ENCODE measurements at regions not wholly inside any gene's neighbourhood (a gene's known extent, or its start where the extent isn't known, plus 50 kb on each side); places are given as distances from the start of the nearest gene placed in this dataset.

GRCh38 chr9:86685556-86685955 lies 261.8 kb downstream of the GAS1 start:
- 75 to 86% methylated on average over 3 of the region's 3 CpGs for WGBS, 2 donors
- TF ChIP-seq POLR2AphosphoS5 (IDR thresholded peaks at IDR 0.05): no peak
- ATAC-seq (ENCODE audit: low FRiP score in 2 of 2): no peak

GRCh38 chr9:86684148-86684547 lies 263.2 kb downstream of the GAS1 start:
- Histone ChIP-seq H3K4me1 (no peaks in the 10 kb centered on the region), H3K4me3 (no peak overlapping the region), H3K27ac (no peak overlapping the region), H3K9me3 (no peaks in the 10 kb centered on the region), H3K36me3 (no peaks in the 10 kb centered on the region), H3K27me3 (no peaks in the 10 kb centered on the region)
- DNase-seq (no peak), ATAC-seq (ENCODE audit: low FRiP score in 2 of 2) (no peak)
- WGBS, 2 donors: 13 to 18% methylated on average over 1 of the region's 1 CpG
- no peak for TF ChIP-seq POLR2A (IDR thresholded peaks at IDR 0.05)
- TF ChIP-seq POLR2AphosphoS5 (IDR thresholded peaks at IDR 0.05): no peak
- no peak for TF ChIP-seq EP300 (IDR thresholded peaks at IDR 0.05)

More at GRCh38 chr9:86685556-86685955, 261.8 kb downstream of the GAS1 start:
- Histone ChIP-seq H3K4me1 (no peaks in the 10 kb centered on the region), H3K4me3 (no peak overlapping the region), H3K27ac (no peak overlapping the region), H3K9me3 (no peaks in the 10 kb centered on the region), H3K27me3 (no peaks in the 10 kb centered on the region), H3K36me3 (no peaks in the 10 kb centered on the region)
- no peak for DNase-seq

- Histone ChIP-seq H3K4me3 (no peak overlapping the region), H3K27me3 (no peaks in the 10 kb centered on the region), H3K36me3 (no peaks in the 10 kb centered on the region), H3K9me3 (no peaks in the 10 kb centered on the region), H3K4me1 (no peaks in the 10 kb centered on the region), H3K27ac (no peak overlapping the region)
- ATAC-seq (ENCODE audit: low FRiP score in 2 of 2) (no peak), DNase-seq (no peak)
- 70 to 75% methylated on average over 8 of the region's 8 CpGs for WGBS, 2 donors
- no peak for TF ChIP-seq POLR2A (IDR thresholded peaks at IDR 0.05)
- TF ChIP-seq CTCF (IDR thresholded peaks at IDR 0.05): no peak
- TF ChIP-seq POLR2AphosphoS5 (IDR thresholded peaks at IDR 0.05): no peak
- no peak for TF ChIP-seq EP300 (IDR thresholded peaks at IDR 0.05)
Observed at GRCh38 chr9:86682240-86682639, 265.1 kb downstream of the GAS1 start.

GRCh38 chr9:86679909-86680308 lies 267.4 kb downstream of the GAS1 start:
- H3K4me1 ChIP-seq: no peaks in the 10 kb centered on the region
- DNase-seq (no peak), ATAC-seq (ENCODE audit: low FRiP score in 2 of 2) (no peak)
- no peak overlapping the region for H3K4me3 ChIP-seq
- TF ChIP-seq POLR2AphosphoS5 (IDR thresholded peaks at IDR 0.05): no peak
- TF ChIP-seq EP300 (IDR thresholded peaks at IDR 0.05): no peak
- no peak for TF ChIP-seq POLR2A (IDR thresholded peaks at IDR 0.05)
- TF ChIP-seq CTCF (IDR thresholded peaks at IDR 0.05): no peak
- no peaks in the 10 kb centered on the region for H3K36me3 ChIP-seq
- no peaks in the 10 kb centered on the region for H3K27me3 ChIP-seq
- no peak overlapping the region for H3K27ac ChIP-seq
- no peaks in the 10 kb centered on the region for H3K9me3 ChIP-seq
- 81 to 85% methylated on average over 2 of the region's 2 CpGs for WGBS, 2 donors

- no peak for ATAC-seq (ENCODE audit: low FRiP score in 2 of 2)
- Histone ChIP-seq H3K27ac (no peak overlapping the region), H3K9me3 (no peaks in the 10 kb centered on the region), H3K27me3 (no peaks in the 10 kb centered on the region), H3K4me3 (no peak overlapping the region), H3K36me3 (no peaks in the 10 kb centered on the region), H3K4me1 (no peaks in the 10 kb centered on the region)
- 89 to 91% methylated on average over 2 of the region's 2 CpGs for WGBS, 2 donors
- TF ChIP-seq POLR2AphosphoS5 (IDR thresholded peaks at IDR 0.05): no peak
- no peak for TF ChIP-seq POLR2A (IDR thresholded peaks at IDR 0.05)
- no peak for DNase-seq
Observed at GRCh38 chr9:86676396-86676795, 270.9 kb downstream of the GAS1 start.

GRCh38 chr9:86675805-86676204 lies 271.5 kb downstream of the GAS1 start:
- H3K4me1 ChIP-seq: no peaks in the 10 kb centered on the region
- H3K9me3 ChIP-seq: peaks cover 0 to 4% (median 2%) of the 10 kb centered on the region in 4 donors
- H3K27ac ChIP-seq: no peak overlapping the region
- no peaks in the 10 kb centered on the region for H3K36me3 ChIP-seq
- no peak for ATAC-seq (ENCODE audit: low FRiP score in 2 of 2)
- no peaks in the 10 kb centered on the region for H3K27me3 ChIP-seq
- 85 to 90% methylated on average over 5 of the region's 5 CpGs for WGBS, 2 donors
- no peak overlapping the region for H3K4me3 ChIP-seq
- no peak for TF ChIP-seq POLR2AphosphoS5 (IDR thresholded peaks at IDR 0.05)
- TF ChIP-seq CTCF (IDR thresholded peaks at IDR 0.05): no peak
- TF ChIP-seq POLR2A (IDR thresholded peaks at IDR 0.05): no peak
- TF ChIP-seq EP300 (IDR thresholded peaks at IDR 0.05): no peak
- DNase-seq: no peak
